Heart right ventricle (tissue), 16 donors: ENCODE measurements at regions not wholly inside any gene's neighbourhood (a gene's known extent, or its start where the extent isn't known, plus 50 kb on each side); places are given as distances from the start of the nearest gene placed in this dataset.

Experiments
- ATAC-seq, 8 donors: fragments of 200-7000 bp; cut with Tn5 transposase; one replicate each; pipeline ENCODE4 v1.9.1; 2020; ENCODE audit warnings: mild to moderate bottlenecking in 8 of 8, moderate library complexity in 8 of 8, moderate number of reproducible peaks in 1 of 8
- DNase-seq, 2 donors: peaks; one replicate each; pipeline ENCODE4 v3.0.0-alpha.2; 2020
- H3K27ac ChIP-seq, 10 donors: fragments of 200-600 bp; sonication (generic) in 2 of 10; one replicate each; pipeline versions ENCODE4 v1.5.0 to v1.8.0; 2020 to 2022; ENCODE audit warnings: mild to moderate bottlenecking in 3 of 10
- H3K27me3 ChIP-seq, 7 donors: fragments of 200-600 bp; one replicate each; pipeline ENCODE4 v1.8.0; 2021 to 2022; ENCODE audit warnings: mild to moderate bottlenecking in 2 of 7
- H3K36me3 ChIP-seq, 9 donors: fragments of 200-600 bp; sonication (generic) in 1 of 9; one replicate each; pipeline versions ENCODE4 v1.5.0 to v1.8.0; 2020 to 2022; ENCODE audit warnings: mild to moderate bottlenecking in 2 of 9
- H3K4me1 ChIP-seq, 9 donors: fragments of 200-600 bp; sonication (generic) in 1 of 9; one replicate each; pipeline versions ENCODE4 v1.5.0 to v1.8.0; 2020 to 2022; ENCODE audit warnings: mild to moderate bottlenecking in 4 of 9
- H3K4me3 ChIP-seq, 10 donors: fragments of 200-600 bp; sonication (generic) in 2 of 10; one replicate each; pipeline versions ENCODE4 v1.5.0 to v1.8.0; 2020 to 2022; ENCODE audit warnings: mild to moderate bottlenecking in 7 of 10, moderate library complexity in 2 of 10
- H3K9me3 ChIP-seq, 11 donors: fragments of 200-600 bp in 10 of 11; sonication (generic) in 2 of 11; one replicate each; pipeline versions ENCODE4 v1.5.0 to v1.8.0; 2013 to 2022; ENCODE audit warnings: mild to moderate bottlenecking in 2 of 11, control low read depth in 1 of 11, moderate library complexity in 1 of 11
- WGBS, 2 donors: extraction: QIAGEN DNeasy Blood & Tissue Kit; methylation state at CpG; one replicate each; pipeline ENCODE4 v1.1.7; 2013; ENCODE audit warnings: inconsistent platforms in 1 of 2; 5-methylcytosine and 5-hydroxymethylcytosine counted together
- intact Hi-C, 10 donors: fragments of 100-400 bp; cut with DNase I; formaldehyde crosslinking; loops; one replicate each; pipeline versions ENCODE4 v1.11.1 to v1.14.2; 2022
- TF ChIP-seq, protein P1 (sequence below), 9 donors: fragments of 200-600 bp; sonication (generic) in 2 of 9; IDR thresholded peaks; one replicate each; pipeline versions ENCODE4 v1.5.0 to v1.8.0; 2021 to 2022; ENCODE audit warnings: antibody characterized with exemption in 9 of 9, mild to moderate bottlenecking in 5 of 9, moderate library complexity in 1 of 9
- donor health status: Arrhythmogenic right ventricular cardiomyopathy.
- donor health status: ischemic (EF 13 %, LVEDD 7.1; RV severe dilation, severe dysfunction).
- donor health status: healthy with polysubstance abuse.
- donor health status: DM: no; HTN: yes; CAD: no.
- donor health status: DM: no; HTN: no; CAD: no.
- donor health status: ischemic (EF 25% LVEDD 6.9; RV normal size, moderate dysfunction).
- donor health status: ischemic (EF 25% LVEDD 5.7; RV mildly dilated, moderate dysfunction).
- donor health status: healthy.
- donor health status: DM: yes; HTN: yes; CAD: no.
- donor health status: Ischemic cardiomyopathy.
- donor health status: ischemic (EF 35%, LVEDD 5.7; RV mildly dilated, moderate dysfunction).
- donor health status: nonischemic (EF 11% LVEDD 7.7; RV severe dilation, severe dysfunction).
- donor health status: DM: yes; HTN: yes; CAD: no.
- donor health status: PGD.
- donor health status: ischemic (EF 29% LVEDD 5.4; RV normal size, mild dysfunction).
- donor health status: nonischemic (EF 23%, LVEDD 6.1; RV moderate dilation, normal function).

DNA sequence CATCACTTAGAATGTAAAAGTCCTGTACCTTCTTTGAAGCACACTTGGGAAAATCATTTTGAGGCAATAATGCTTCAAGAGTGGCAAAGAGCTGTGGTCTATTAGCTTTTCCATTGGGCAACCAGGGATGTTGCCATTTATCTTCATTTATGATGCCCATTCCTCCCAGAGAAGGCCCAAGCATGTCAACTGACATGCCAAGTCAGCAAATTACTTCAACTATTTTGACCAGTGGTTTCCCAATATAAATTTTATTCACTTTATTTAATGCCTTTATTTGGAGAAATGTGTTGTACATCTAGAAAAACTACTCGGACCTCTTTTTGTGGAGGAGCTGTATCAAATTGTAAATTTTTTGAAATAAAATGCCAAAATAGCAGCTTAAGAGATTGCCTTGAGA is 164.1 kb upstream of the PCSK2 start:
- H3K4me3 ChIP-seq, result no peak overlapping the region
- 59 to 73% methylated on average over 1 of the region's 1 CpG for WGBS, 2 donors
- H3K27ac ChIP-seq, result no peak overlapping the region
- intact Hi-C loops, result no loop called here
- ATAC-seq (no peak), DNase-seq (no peak)
- TF ChIP-seq, protein P1, sequence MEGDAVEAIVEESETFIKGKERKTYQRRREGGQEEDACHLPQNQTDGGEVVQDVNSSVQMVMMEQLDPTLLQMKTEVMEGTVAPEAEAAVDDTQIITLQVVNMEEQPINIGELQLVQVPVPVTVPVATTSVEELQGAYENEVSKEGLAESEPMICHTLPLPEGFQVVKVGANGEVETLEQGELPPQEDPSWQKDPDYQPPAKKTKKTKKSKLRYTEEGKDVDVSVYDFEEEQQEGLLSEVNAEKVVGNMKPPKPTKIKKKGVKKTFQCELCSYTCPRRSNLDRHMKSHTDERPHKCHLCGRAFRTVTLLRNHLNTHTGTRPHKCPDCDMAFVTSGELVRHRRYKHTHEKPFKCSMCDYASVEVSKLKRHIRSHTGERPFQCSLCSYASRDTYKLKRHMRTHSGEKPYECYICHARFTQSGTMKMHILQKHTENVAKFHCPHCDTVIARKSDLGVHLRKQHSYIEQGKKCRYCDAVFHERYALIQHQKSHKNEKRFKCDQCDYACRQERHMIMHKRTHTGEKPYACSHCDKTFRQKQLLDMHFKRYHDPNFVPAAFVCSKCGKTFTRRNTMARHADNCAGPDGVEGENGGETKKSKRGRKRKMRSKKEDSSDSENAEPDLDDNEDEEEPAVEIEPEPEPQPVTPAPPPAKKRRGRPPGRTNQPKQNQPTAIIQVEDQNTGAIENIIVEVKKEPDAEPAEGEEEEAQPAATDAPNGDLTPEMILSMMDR (IDR thresholded peaks at IDR 0.05), result no peak
- H3K9me3 ChIP-seq, result peaks cover 0 to 30% (median 0%) of the 10 kb centered on the region in 11 donors
- no peaks in the 10 kb centered on the region for H3K27me3 ChIP-seq
- no peaks in the 10 kb centered on the region for H3K4me1 ChIP-seq
- no peaks in the 10 kb centered on the region for H3K36me3 ChIP-seq

DNA sequence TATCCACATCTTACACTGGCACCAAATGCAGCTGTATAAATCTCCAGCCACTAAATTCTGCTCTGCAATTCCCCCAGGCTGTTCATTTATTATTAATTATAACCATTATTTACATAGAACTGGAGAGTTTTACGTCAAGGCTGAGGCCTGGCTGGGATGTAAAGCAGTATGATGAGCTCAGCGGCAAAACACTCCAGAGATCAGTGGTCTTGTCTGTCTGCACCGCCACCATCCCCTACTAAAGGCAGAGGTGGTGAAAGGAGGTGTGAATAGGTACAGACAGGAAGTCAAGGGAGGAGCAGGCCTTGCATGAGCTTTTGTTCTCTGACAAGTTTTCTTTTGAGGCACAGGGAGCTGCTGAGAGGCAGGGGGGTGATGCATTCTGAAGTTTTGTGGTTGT is 159.9 kb upstream of the PCSK2 start:
- Histone ChIP-seq H3K27me3 (no peaks in the 10 kb centered on the region), H3K4me3 (no peak overlapping the region), H3K4me1 (no peaks in the 10 kb centered on the region), H3K36me3 (no peaks in the 10 kb centered on the region), H3K27ac (no peak overlapping the region), H3K9me3 (peaks cover 0 to 9% (median 0%) of the 10 kb centered on the region in 11 donors)
- TF ChIP-seq, protein P1 (IDR thresholded peaks at IDR 0.05), result no peak
- ATAC-seq (no peak), DNase-seq (no peak)
- WGBS, 2 donors, result 23 to 34% methylated on average over 3 of the region's 3 CpGs
- intact Hi-C loops, result no loop called here

DNA sequence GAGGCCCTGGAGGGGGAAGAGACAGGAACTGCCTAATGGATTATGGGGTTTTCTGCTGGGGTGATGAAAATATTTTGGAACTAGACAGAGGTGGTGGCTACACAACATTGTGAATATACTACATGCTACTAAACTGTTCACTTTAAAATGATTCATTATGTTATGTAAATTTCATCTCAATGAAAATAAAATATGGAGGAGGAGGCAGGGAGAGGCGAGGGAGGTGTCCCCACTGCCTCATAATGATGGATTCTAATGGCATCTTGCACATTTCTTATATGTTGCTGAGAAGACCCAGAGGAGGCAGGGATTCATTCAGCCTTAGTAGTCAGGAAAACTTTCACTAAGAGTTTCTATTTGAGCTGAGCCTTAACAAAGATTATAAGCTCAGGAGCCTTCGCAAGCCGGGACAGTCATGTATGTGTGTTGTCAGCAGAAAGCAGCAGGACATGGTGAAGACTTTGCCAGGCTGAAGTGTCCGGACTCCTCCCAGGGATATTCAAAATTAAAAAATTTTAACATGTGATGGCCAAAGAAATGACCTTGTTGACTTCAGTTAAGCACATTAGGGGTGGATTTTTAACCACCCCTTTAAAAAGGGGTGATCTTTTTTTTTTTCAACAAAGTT is 158.6 kb upstream of the PCSK2 start:
- no peak overlapping the region for H3K4me3 ChIP-seq
- 79 to 81% methylated on average over 4 of the region's 4 CpGs for WGBS, 2 donors
- H3K9me3 ChIP-seq, result peaks cover 0 to 16% (median 0%) of the 10 kb centered on the region in 11 donors
- H3K36me3 ChIP-seq, result no peaks in the 10 kb centered on the region
- intact Hi-C loops, result no loop called here
- no peaks in the 10 kb centered on the region for H3K27me3 ChIP-seq
- TF ChIP-seq, protein P1 (IDR thresholded peaks at IDR 0.05), result no peak
- DNase-seq (no peak), ATAC-seq (no peak)
- no peak overlapping the region for H3K27ac ChIP-seq
- H3K4me1 ChIP-seq, result no peaks in the 10 kb centered on the region

- H3K27me3 ChIP-seq, result no peaks in the 10 kb centered on the region
- H3K9me3 ChIP-seq, result peaks cover 0 to 14% (median 0%) of the 10 kb centered on the region in 11 donors
- no peak for DNase-seq
- no peak overlapping the region for H3K27ac ChIP-seq
- intact Hi-C loops, result loop anchor here in 1 of 10 donors (10.0 kb wide), 1 partner anchor 58 kb away; no protein-coding TSS in a partner anchor
- TF ChIP-seq, protein P1 (IDR thresholded peaks at IDR 0.05), result no peak
- no peak overlapping the region for H3K4me3 ChIP-seq
- WGBS, 2 donors, result 78 to 84% methylated on average over 6 of the region's 6 CpGs
- H3K36me3 ChIP-seq, result no peaks in the 10 kb centered on the region
- H3K4me1 ChIP-seq, result no peaks in the 10 kb centered on the region
- no peak for ATAC-seq
These were observed 149.8 kb upstream of the PCSK2 start for GRCh38 chr20:17077030-17077429.
